ENCODE measurements at regions not wholly inside any gene's neighbourhood (a gene's known extent, or its start where the extent isn't known, plus 50 kb on each side); places are given as distances from the start of the nearest gene placed in this dataset.

DNA sequence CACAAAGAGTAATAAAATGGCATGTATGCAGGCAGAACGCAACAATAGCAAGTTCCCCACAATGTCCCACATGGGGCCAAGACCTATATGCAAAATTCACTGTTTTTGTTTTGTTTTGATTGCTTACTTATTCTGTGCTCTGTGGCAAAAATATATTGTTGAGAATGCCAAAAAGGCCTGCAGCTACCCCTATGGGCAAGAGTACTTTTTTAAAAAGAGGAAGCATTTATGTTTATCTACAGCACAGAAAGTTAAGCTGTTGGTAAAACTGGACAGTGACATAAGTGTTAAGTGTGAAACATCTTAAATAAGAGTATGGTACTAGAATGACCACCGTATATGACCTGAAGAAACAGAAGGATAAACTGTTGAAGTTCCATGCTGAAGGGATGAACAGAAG is 301.9 kb upstream of the ZC3H12C start:
- DNase-seq (ENCODE audit: low spot score) (no peak), ATAC-seq (no peak)

DNA sequence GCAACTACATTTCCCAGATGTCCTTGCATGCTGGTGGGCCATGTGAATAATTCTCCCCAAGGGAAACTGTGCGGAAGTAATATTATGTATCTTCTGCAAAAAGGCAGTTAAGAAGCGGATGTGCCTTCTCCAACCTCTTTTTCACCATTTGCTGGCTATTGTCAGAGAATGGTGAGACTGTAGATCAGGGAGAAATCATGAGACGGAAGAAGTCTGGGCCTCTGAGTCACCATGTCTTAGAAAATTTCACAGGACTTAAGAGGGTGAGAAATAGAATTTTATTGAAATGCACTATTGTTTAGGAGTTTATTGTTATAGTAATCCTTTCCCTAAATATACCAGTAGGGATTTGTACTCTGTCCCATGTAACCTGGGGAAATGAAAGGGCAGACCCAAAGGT is 298.7 kb upstream of the ZC3H12C start:
- no peak for DNase-seq (ENCODE audit: low spot score)
- ATAC-seq = no peak

DNA sequence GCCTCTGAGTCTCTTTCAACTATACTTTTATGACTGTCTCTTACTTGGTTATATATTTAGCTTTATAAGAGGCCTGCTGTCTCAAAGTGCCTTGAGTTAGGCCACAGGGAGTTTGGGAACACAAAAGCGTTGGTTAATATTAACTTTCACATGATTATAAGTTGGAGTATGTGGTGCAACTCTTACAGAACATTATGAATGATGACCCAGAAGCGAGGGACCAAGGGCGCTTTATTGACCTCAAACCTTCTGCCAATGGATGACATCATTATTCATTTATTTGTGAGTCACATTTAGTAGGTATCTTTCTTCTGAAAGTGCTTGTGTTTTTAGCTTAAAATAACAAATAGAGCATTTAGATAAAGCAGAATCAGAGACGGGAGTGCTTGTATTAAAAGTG is 298.0 kb upstream of the ZC3H12C start:
- ATAC-seq (no peak), DNase-seq (ENCODE audit: low spot score) (no peak)

DNA sequence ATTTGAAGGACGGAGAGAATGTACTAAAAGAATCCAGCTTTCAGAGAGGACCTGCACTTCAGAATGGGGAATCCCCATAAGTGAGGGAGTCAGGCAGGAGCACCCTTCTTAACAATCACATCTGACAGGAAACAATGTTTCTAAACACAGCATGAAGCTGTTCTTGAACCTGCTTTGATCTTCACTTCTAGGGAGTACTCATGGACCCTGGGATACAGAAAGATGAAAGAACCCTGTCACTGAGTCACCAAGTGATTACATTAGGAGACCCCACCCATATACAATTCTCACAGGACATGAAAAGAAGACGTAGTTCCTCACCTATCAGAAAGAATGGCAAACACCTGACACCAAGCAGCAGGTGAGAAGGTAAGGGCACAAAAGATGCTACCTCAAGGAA is 296.9 kb upstream of the ZC3H12C start:
- ATAC-seq = no peak
- DNase-seq (ENCODE audit: low spot score) = no peak

DNA sequence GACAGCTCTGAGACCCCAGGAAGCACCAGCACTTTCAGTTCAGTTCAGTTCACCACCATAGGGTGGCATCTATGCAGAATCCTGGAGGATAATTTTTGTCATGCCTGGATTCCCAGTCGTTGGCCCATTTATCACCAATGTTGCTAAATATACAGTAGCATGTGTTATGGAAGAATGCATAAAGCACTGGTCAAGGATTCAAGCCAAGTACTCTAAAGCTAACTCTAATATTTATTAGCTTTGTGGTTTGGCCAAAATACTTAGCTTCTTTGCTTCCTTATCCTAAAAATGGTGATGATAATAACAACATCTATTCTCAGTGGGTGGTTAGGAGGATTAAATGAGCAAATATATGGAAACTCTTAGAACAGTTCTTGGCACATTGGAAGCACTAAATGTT is 294.7 kb upstream of the ZC3H12C start:
- no peak for DNase-seq (ENCODE audit: low spot score)
- ATAC-seq = no peak

DNA sequence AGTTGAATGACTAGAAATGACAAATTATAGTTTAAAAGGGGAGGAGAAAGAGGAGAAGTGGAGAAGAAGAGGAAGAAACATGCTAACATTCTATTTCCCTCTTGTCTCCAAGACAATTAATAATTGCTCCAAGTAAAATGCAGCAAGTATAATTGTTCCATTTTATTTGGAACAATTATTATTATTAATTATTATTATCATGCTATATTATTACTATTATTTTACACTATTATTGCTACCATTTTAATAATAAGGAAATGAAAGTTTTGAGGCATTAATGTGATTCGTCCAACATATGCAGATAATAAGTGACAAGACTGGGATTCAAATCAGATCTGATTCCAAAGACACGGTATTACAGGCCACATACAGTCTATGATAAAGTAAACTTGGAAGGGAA is 293.6 kb upstream of the ZC3H12C start:
- ATAC-seq (no peak), DNase-seq (ENCODE audit: low spot score) (no peak)

DNA sequence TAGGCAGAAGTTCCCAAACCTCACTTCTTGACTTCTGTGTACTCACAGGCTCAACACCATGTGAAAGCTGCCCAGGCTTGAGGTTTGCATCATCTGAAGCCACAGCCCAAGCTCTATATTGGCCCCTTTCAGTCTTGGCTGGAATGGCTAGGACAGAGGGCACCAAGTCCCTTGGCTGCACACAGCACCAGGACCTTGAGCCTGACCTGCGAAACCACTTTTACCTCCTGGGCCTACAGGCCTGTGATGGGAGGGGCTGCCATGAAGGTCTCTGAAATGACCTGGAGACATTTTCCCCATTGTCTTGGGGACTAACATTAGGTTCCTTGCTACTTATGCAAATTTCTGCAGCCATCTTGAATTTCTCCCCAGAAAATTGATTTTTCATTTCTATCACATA is 288.3 kb upstream of the ZC3H12C start:
- ATAC-seq (no peak), DNase-seq (ENCODE audit: low spot score) (no peak)

DNA sequence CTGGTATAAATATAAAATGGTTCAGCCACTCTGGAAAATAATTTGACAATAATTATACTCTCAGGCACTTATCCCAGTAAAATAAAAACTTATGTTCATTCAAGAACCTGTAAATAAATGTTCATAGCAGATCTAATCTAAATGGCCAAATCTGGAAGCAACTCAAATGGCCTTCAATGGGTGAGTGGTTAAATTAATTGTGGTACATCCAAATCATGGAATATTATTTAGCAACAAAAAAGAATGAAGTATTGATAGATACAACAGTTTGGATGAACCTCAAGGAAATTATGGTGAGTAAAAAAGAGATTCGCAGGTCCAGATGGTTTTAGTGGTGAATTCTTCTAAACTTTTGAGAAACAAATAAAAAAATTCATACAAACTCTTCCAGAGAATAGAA is 287.0 kb upstream of the ZC3H12C start:
- DNase-seq (ENCODE audit: low spot score) (no peak), ATAC-seq (no peak)

DNA sequence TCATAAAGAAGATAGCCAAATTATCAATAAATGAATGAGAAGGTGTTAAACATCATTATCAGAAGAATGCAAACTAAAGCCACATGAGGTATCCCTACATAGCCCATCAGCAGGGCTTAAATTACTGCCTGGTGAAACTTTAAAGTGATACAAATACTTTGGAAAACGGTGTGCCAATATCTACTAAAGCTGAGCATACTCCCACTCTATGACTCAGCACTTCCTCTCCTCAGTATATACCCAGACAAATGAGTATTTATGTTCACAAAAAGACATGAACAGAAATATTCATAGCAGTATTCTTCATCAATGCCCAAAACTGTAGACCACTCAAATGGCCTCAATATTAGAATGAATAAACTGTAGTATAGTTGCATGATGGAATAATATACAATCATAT is 284.6 kb upstream of the ZC3H12C start:
- ATAC-seq (no peak), DNase-seq (ENCODE audit: low spot score) (no peak)

DNA sequence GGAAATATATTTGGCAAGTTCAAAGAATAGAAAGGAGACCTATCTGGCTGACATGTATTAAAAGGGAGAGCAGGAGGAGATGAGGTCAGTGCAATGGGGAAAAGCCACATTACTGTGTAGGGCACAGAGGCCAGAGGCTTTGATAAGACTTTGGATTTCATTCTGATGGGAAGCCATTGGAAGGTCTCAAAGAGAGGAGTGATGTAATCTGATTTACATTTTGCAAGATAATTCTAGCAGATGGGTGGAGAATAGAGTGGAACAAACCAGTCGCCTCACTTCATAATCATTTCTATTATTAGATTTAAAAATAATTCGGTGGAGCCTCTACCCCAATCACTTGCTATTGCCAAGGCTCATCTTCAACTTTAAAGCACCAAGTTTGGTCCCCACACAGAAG is 278.4 kb upstream of the ZC3H12C start:
- ATAC-seq (no peak), DNase-seq (ENCODE audit: low spot score) (no peak)

DNA sequence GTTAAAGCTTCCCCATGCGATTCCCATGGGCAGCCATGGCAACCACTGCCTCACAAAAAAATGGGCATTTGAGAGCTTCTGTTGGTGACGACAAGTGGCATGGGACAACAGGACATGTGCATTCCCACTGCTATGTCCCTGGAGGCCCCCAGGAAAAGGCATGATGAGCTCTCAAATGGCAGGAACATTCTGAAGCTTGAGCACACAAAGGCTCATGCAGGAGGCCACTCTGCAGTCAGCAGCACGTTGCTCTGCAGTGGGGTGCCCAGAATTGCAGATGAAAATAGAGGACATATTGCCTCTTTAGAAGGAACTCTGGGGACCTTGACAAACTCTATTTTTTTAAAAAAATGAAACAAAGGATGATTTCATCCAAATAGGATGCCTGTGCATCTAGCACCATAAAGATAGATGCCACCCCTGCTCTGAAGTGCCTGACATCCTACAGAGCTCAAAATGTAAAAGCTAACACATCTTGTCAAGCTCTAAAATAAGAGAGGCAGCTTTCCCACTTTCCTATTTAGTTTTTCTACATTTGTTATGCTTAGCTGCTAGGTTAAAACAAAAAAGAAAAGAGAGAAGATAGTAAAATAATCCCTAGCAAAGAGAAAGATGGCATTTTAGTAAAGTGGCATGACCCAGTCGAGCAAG is 277.6 kb upstream of the ZC3H12C start:
- ATAC-seq (no peak), DNase-seq (ENCODE audit: low spot score) (no peak)

DNA sequence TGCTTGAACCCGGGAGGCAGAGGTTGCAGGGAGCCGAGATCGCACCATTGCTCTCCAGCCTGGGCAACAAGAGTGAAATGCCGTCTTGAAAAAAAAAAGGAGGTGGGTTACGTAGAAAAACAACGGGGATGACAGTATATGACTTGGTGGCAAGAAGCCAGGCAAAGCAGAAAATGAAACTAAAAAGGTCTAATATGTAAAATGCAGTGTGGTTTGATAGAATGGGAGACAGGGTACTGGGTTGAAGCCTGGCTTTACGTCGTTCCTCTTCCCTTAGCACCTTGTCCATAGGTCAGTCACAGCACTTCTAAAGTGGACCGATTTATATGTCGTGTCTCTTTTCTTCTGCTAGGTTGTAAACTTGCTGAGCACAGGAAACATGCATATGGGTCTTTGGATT is 274.9 kb upstream of the ZC3H12C start:
- DNase-seq (ENCODE audit: low spot score) = no peak
- no peak for ATAC-seq

DNA sequence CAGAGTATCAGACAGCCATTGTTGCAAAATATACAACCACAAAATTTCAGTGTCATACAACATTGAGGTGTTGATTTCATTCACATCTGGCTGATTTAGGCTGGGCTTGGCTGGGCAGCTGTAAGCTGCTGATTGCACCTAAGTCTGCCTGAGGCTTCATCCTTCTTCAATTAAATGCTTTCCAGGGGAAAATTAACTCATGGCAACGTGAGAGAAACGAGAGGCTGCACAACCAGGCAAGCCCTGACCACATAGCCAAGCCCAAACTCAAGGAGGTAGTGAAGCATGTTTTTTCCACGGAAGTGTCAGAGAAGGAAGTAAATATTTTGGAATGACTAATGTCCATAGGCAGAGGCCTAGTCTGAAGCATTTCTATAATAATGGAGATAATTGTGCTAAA is 273.8 kb upstream of the ZC3H12C start:
- no peak for ATAC-seq
- DNase-seq (ENCODE audit: low spot score) = no peak

DNA sequence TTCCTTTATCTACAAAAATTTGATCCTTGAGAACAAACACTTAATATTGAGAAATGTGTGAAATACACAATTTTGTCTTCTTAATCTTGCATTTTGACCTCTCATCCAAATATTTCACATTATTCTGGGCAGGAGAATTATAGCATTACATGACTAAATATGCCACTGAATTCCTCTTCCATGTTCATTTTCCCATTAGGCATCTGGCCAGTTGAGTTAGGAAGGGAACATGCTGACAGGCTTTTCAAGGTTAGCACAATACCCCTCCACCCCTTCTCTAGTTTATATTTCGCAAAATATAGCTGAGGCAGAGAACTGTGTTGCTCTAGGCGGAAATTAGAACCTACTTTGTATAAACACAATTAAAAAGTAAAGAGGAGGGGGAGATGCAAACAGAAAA is 271.7 kb upstream of the ZC3H12C start:
- ATAC-seq (no peak), DNase-seq (ENCODE audit: low spot score) (no peak)

DNA sequence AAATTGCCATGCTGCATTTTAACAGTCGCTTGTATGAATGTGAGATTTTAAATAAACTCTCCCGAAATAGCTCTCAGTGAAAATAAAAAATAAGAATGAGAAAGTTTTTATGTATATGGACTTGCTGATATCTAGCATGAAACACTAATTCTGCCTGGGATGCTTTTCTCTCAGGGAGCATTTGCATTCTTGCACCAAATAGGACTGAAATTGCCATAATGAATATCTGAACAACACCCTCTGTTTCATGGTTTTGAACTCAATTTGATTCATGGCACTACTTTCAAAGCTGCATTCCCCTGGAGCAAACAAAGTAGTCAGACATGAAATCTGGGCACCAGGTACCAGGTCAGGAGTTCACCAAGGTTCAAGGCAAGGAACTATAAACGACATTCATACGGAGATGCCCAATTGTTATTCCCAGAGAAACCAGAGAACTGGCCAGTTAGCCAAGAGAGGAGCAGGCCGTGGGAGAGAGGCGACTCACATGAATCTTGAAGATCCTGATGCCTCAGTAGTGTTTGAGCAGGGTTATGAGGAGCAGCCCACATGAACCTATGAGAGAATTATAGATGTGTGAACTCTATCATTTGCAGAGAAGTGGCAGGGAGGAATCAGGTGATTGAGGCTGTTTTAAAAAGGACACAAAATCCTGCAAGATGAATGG is 270.6 kb upstream of the ZC3H12C start:
- ATAC-seq = no peak

DNA sequence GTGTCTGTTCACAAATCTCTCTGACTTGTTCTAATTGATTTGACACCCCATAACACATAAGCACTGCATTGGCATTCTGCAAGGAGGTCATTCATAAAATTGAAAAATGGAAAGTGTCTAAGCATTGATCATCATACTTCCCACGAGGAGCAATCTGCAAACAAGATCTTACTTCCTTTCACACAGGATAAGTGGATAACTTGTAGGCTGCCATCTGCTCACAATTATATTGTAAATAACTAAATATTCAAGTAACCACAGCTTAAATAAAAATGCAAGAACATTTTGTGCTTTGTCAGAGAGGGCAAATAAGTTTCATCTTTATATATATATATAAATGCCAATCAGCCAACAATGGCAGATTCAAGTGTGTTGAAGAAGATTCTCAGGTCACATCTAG is 264.8 kb upstream of the ZC3H12C start:
- ATAC-seq (no peak), DNase-seq (ENCODE audit: low spot score) (no peak)

More for the DNA sequence above, 270.6 kb upstream of the ZC3H12C start:
- DNase-seq (ENCODE audit: low spot score) = no peak

DNA sequence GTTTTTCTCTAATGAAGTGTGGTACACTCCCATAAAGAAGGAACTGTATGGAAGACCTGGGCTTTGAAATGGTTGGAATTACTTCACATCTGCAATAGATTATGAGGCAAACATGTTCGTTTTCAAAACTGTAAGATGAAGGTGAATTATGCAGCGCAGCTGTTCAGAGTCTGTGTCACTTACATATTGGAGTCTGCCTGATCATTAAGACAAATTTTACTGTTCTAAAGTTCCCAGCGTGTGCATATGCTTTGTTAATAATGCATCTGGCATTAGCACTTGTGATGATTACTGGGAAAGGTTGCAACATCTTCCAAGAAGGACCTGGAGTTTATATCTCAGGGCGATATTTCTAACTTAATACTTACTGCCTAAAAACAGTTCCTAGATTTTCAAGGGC is 255.2 kb upstream of the ZC3H12C start:
- ATAC-seq = no peak
- DNase-seq (ENCODE audit: low spot score) = no peak

DNA sequence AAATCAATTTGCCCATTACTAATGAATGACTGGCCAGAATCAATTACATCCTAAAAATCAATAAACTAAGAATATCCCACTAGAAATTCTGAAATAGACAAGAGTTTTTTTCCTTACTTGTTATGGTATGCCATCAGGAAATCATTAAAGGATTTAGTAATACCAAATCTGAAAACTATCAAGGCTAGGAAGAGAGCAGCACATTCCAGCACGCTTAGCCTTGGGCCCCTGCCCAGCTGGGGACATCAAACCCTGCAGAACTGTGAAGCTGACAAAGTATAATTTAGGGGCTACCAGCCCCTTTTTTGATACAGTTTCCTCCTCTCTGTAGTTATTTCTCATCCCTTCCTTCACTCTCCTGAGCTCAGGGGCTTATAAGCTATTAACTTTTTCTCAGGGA is 247.8 kb upstream of the ZC3H12C start:
- ATAC-seq (no peak), DNase-seq (ENCODE audit: low spot score) (no peak)

DNA sequence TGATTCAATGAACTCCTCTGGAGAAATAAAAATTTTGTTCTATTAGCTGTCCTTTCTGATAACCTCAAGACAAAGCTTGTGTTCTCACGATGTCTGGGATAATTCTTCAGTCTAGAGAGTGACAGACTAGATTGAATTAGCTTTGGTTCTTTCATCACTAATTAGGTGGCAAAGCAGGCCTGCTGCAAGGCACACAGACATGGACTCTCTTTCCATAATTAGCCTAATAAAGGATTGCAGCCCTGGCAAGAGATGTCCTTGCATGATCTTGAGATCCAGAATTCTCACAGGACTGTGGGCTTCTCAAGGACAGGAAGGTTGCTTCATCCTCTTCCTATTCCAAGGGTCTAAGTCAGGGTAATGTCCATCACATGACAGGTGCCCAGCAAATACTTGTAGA is 245.6 kb upstream of the ZC3H12C start:
- DNase-seq (ENCODE audit: low spot score) = no peak
- ATAC-seq = no peak

DNA sequence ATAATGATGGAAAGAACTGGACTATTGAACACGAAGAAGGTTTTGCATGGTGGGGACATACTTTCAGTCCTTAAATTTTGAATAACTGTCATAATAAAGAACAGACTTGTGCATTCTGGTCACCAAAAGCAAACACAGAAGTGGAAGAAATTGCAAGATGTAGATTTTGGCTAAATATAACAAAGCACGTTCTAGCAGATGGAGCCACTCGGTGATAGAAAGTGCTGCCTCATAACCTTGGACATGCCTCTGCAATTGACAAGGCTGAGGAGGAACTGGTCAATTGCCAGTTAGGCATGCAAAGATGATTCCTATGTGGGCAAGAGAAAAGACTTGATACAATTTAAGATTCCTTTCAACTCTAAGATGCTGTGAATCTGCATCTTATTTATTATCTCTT is 244.1 kb upstream of the ZC3H12C start:
- no peak for DNase-seq (ENCODE audit: low spot score)
- ATAC-seq = no peak

DNA sequence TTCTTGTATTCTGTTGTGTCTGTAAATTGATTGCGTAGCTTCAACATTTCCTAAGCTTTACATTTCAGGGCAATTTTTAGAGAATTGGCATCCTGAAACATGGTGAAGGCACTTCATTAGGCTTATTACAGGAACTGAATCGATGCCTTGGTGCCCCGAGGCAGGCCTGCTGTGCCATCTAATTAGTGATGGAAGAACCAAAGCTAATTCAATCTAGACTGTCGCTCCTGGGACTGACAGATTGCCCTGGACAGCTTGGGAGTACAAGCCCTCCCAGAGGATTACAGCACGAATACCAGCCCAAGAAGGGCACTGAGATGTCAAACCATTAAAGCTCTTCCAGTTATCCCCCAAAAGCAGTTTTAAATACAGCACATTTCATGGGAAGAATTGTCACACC is 243.2 kb upstream of the ZC3H12C start:
- DNase-seq (ENCODE audit: low spot score) = no peak
- ATAC-seq = no peak

DNA sequence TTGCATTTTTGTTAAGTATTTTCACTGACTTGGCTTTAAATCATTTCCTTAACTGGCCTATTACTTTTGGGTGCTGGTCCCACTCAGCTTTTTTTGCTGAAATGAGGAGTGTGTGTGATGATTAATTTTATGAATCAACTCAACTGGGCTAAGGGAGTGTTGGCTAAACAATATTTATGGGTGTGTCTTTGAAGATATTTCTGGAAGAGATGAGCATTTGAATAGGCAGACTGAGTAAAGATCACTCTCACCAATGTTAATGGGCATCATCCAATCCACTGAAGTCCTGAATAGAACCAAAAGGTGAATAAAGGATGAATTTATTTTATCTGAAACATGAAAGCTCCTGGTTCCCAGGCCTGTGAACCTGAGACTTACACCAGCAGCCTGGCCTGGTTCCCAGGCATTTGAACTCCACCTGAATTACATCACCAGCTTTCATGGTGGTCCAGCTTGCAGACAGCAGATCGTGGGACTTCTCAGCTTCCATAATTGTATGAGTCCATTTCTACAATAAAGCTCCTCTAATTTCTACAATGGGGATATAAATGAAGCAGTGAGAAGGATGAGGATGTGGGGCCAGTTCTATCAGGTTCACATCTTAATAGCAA is 241.3 kb upstream of the ZC3H12C start:
- DNase-seq (ENCODE audit: low spot score) (no peak), ATAC-seq (no peak)
